Common myeloid progenitor, CD34-positive (primary cell): ENCODE measurements at regions not wholly inside any gene's neighbourhood (a gene's known extent, or its start where the extent isn't known, plus 50 kb on each side); places are given as distances from the start of the nearest gene placed in this dataset.

Source experiments
- CTCF ChIA-PET: fragments of 350-600 bp; sonication (Branson Sonifier 250); formaldehyde crosslinking; loops from one replicate; lab custom pipeline; 2021; ENCODE audit warnings: antibody characterized with exemption; lab: Charles Lee
- POLR2A ChIA-PET: fragments of 350-600 bp; sonication (Branson Sonifier 250); formaldehyde crosslinking; loops from one replicate; lab custom pipeline; 2021; ENCODE audit warnings: antibody characterized with exemption; lab: Charles Lee
- DNase-seq, 3 donors: peaks; one replicate each; pipeline versions ENCODE4 v3.0.0 to v3.0.0-alpha.2; 2013
- H3K27ac ChIP-seq, 2 experiments: 1 replicate in 1 of 2; 2 replicates in 1 of 2; pipeline ENCODE4 v1.7.0; 2013; ENCODE audit warnings: inconsistent platforms in 2 of 2, low read length in 2 of 2, mild to moderate bottlenecking in 2 of 2, low read depth in 1 of 2, moderate library complexity in 1 of 2; ENCODE audit not compliant: severe bottlenecking in 2 of 2, insufficient read depth in 1 of 2, poor library complexity in 1 of 2
- H3K27me3 ChIP-seq, 5 experiments: replicated peaks in 2 of 5; 1 replicate in 3 of 5; 2 replicates in 2 of 5; pipeline versions ENCODE4 v1.6.1 to v1.7.0; 2013; ENCODE audit warnings: low read length in 4 of 5, mild to moderate bottlenecking in 2 of 5, moderate library complexity in 2 of 5, inconsistent platforms in 1 of 5; ENCODE audit not compliant: insufficient read depth in 5 of 5, control insufficient read depth in 4 of 5
- H3K36me3 ChIP-seq, 4 experiments: 1 replicate in 2 of 4; 2 replicates in 2 of 4; pipeline versions ENCODE4 v1.6.1 to v1.7.0; 2013; ENCODE audit warnings: low read length in 3 of 4, control low read depth in 1 of 4, mild to moderate bottlenecking in 1 of 4; ENCODE audit not compliant: control insufficient read depth in 4 of 4, insufficient read depth in 4 of 4
- H3K4me1 ChIP-seq, 4 experiments: 1 replicate in 3 of 4; 2 replicates in 1 of 4; pipeline versions ENCODE4 v1.6.1 to v1.7.1; 2013; ENCODE audit warnings: low read length in 3 of 4, mild to moderate bottlenecking in 3 of 4, control low read depth in 1 of 4, inconsistent platforms in 1 of 4, moderate library complexity in 1 of 4; ENCODE audit not compliant: control insufficient read depth in 4 of 4, insufficient read depth in 4 of 4; ENCODE audit errors: control extremely low read depth in 1 of 4
- H3K4me3 ChIP-seq, 7 experiments: 1 replicate in 4 of 7; 2 replicates in 3 of 7; pipeline versions ENCODE4 v1.5.1 to v1.7.0; 2013; ENCODE audit warnings: mild to moderate bottlenecking in 7 of 7, low read length in 6 of 7, moderate library complexity in 6 of 7, inconsistent platforms in 2 of 7, low read depth in 2 of 7, control low read depth in 1 of 7; ENCODE audit not compliant: insufficient read depth in 4 of 7, control insufficient read depth in 1 of 7; ENCODE audit errors: extremely low read depth in 1 of 7
- H3K9me3 ChIP-seq, 5 experiments: 1 replicate in 4 of 5; 2 replicates in 1 of 5; pipeline versions ENCODE4 v1.6.1 to v1.7.1; 2013; ENCODE audit warnings: low read length in 4 of 5, mild to moderate bottlenecking in 2 of 5, inconsistent platforms in 1 of 5, low read depth in 1 of 5, moderate library complexity in 1 of 5; ENCODE audit not compliant: control insufficient read depth in 4 of 5, insufficient read depth in 2 of 5; ENCODE audit errors: control extremely low read depth in 1 of 5
- WGBS: methylation state at CpG from one replicate; pipeline ENCODE4 v1.1.5; 2013; ENCODE audit not compliant: insufficient coverage; 5-methylcytosine and 5-hydroxymethylcytosine counted together

DNA sequence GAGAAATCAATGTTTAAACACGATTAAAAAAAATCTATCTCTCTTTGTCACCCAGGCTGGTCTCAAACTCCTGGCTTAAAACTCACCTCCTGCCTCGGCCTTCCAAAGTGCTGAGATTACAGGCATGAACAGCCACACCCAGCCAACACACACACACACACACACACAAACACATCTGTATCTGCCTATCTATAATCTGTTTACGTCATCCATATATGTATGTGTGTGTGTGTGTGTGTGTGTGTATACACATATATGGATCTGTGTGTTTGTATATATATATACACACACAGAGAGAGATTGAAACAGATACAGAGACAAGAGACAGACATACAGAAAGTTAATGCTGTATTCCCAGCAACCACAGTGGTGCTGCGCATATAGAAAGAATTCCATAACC, 497.1 kb downstream of the DSC3 start:
- H3K9me3 ChIP-seq = no peaks in the 10 kb centered on the region
- no peaks in the 10 kb centered on the region for H3K27me3 ChIP-seq
- no peaks in the 10 kb centered on the region for H3K4me1 ChIP-seq
- POLR2A ChIA-PET = no interaction called here
- 100% methylated on average over 2 of the region's 4 CpGs for WGBS
- no peak for DNase-seq
- CTCF ChIA-PET = no interaction called here
- H3K4me3 ChIP-seq = no peak overlapping the region
- no peaks in the 10 kb centered on the region for H3K36me3 ChIP-seq
- no peak overlapping the region for H3K27ac ChIP-seq

- DNase-seq = no peak
- WGBS = 92% methylated on average over 2 of the region's 2 CpGs
- Histone ChIP-seq H3K4me3 (no peak overlapping the region), H3K9me3 (no peaks in the 10 kb centered on the region), H3K36me3 (no peaks in the 10 kb centered on the region), H3K4me1 (no peaks in the 10 kb centered on the region), H3K27me3 (no peaks in the 10 kb centered on the region), H3K27ac (no peak overlapping the region)
- CTCF ChIA-PET = no interaction called here
- POLR2A ChIA-PET = no interaction called here
Measured at GRCh38 chr18:30544141-30544540, 498.4 kb downstream of the DSC3 start.

- no peak overlapping the region for H3K27ac ChIP-seq
- no peak for DNase-seq
- H3K36me3 ChIP-seq = no peaks in the 10 kb centered on the region
- no peaks in the 10 kb centered on the region for H3K4me1 ChIP-seq
- H3K27me3 ChIP-seq = no peaks in the 10 kb centered on the region
- CTCF ChIA-PET = no interaction called here
- POLR2A ChIA-PET = no interaction called here
- H3K4me3 ChIP-seq = no peak overlapping the region
- WGBS = no CpG with 5 or more reads among the region's 1 CpG
- no peaks in the 10 kb centered on the region for H3K9me3 ChIP-seq
Measured at GRCh38 chr18:30533716-30534115, 508.8 kb downstream of the DSC3 start.

GRCh38 chr18:30527917-30528316, 514.6 kb downstream of the DSC3 start:
- ChIA-PET POLR2A (no interaction called here), CTCF (no interaction called here)
- DNase-seq = no peak
- H3K27ac ChIP-seq = no peak overlapping the region
- WGBS = no CpG with 5 or more reads among the region's 1 CpG
- H3K9me3 ChIP-seq = no peaks in the 10 kb centered on the region
- H3K27me3 ChIP-seq = no peaks in the 10 kb centered on the region
- H3K36me3 ChIP-seq = no peaks in the 10 kb centered on the region
- H3K4me3 ChIP-seq = no peak overlapping the region
- H3K4me1 ChIP-seq = no peaks in the 10 kb centered on the region

DNA sequence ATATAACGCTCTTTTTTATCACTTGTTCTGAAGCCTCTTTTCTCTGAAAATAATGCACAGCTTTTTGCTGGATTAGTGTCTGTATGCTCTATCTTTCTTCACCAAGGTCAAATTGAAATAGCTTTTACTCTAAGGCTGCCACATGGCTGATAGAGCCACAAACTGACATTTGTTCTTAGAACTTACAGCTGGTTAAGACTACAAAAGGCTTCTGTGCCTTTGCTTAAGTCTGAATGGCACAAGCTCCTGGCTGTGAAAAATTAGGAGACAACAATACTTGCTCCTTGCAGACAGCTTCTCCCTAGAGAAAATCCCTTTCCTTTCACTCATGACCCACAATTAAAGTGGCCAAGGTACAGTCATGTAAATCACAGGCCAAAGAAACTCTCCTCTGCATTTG, 515.3 kb downstream of the DSC3 start:
- no peaks in the 10 kb centered on the region for H3K36me3 ChIP-seq
- no peak overlapping the region for H3K4me3 ChIP-seq
- no CpG with 5 or more reads among the region's 1 CpG for WGBS
- H3K9me3 ChIP-seq = no peaks in the 10 kb centered on the region
- no peak for DNase-seq
- H3K27me3 ChIP-seq = no peaks in the 10 kb centered on the region
- no peaks in the 10 kb centered on the region for H3K4me1 ChIP-seq
- CTCF ChIA-PET = no interaction called here
- no peak overlapping the region for H3K27ac ChIP-seq
- POLR2A ChIA-PET = no interaction called here

- Histone ChIP-seq H3K9me3 (no peaks in the 10 kb centered on the region), H3K27me3 (no peaks in the 10 kb centered on the region), H3K36me3 (no peaks in the 10 kb centered on the region), H3K4me1 (no peaks in the 10 kb centered on the region), H3K27ac (no peak overlapping the region), H3K4me3 (no peak overlapping the region)
- 89% methylated on average over 1 of the region's 4 CpGs for WGBS
- no peak for DNase-seq
- ChIA-PET POLR2A (no interaction called here), CTCF (no interaction called here)
Measured at GRCh38 chr18:30522288-30522929, 520.1 kb downstream of the DSC3 start.

DNA sequence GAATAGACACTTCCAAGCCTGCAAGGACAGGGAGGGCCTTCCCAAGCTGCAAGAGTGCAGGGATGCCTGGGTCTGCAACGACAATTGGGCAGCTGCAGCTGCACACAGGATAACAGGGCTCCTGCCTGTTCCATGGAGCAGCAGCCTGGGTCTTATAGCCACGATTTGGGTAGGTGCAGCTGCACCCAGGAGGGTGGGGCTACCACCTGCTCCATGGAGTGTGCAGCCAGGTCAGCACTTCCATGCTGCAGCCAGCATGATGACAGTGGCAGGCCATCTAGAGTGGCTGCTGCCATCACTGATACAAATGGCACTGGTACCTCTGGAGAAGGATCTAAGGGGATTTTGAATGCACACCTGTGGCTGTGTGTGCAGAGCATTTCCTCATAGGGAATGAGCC, 528.5 kb downstream of the DSC3 start:
- ChIA-PET POLR2A (no interaction called here), CTCF (no interaction called here)
- no peak for DNase-seq
- Histone ChIP-seq H3K4me3 (no peak overlapping the region), H3K4me1 (no peaks in the 10 kb centered on the region), H3K36me3 (no peaks in the 10 kb centered on the region), H3K9me3 (no peaks in the 10 kb centered on the region), H3K27me3 (no peaks in the 10 kb centered on the region), H3K27ac (no peak overlapping the region)
- 70% methylated on average over 2 of the region's 2 CpGs for WGBS
